Transverse colon (tissue), 4 donors: ENCODE measurements at regions not wholly inside any gene's neighbourhood (a gene's known extent, or its start where the extent isn't known, plus 50 kb on each side); places are given as distances from the start of the nearest gene placed in this dataset.

Source experiments
- DNase-seq: peaks from one replicate; pipeline ENCODE4 v3.0.0-alpha.2; 2019
- H3K27ac ChIP-seq, 4 donors: fragments of 200-600 bp; sonication (generic); 2 replicates each; pipeline ENCODE4 v1.5.1; 2016 to 2018; ENCODE audit warnings: inconsistent platforms in 4 of 4
- H3K27me3 ChIP-seq: fragments of 200-600 bp; sonication (generic); 2 replicates; pipeline ENCODE4 v1.5.1; 2017; ENCODE audit warnings: inconsistent platforms
- H3K36me3 ChIP-seq, 4 donors: fragments of 200-600 bp; sonication (generic); 2 replicates each; pipeline ENCODE4 v1.5.1; 2017 to 2019; ENCODE audit warnings: inconsistent platforms in 4 of 4
- H3K4me1 ChIP-seq, 4 donors: fragments of 200-600 bp; sonication (generic); 2 replicates each; pipeline ENCODE4 v1.5.1; 2017 to 2020; ENCODE audit warnings: inconsistent platforms in 4 of 4
- H3K4me3 ChIP-seq, 4 donors: fragments of 200-600 bp; sonication (generic); 1 replicate in 1 of 4; 2 replicates in 3 of 4; pipeline versions ENCODE4 v1.5.1 to v1.6.1; 2017 to 2019; ENCODE audit warnings: inconsistent platforms in 4 of 4
- H3K9me3 ChIP-seq, 2 donors: fragments of 200-600 bp; sonication (generic); 2 replicates each; pipeline ENCODE4 v1.5.1; 2017 to 2019; ENCODE audit warnings: inconsistent platforms in 2 of 2
- EP300 ChIP-seq: sonication (generic); formaldehyde crosslinking; IDR thresholded peaks from one replicate; pipeline ENCODE4 v1.6.1; 2017; ENCODE audit warnings: antibody characterized with exemption, low read depth
- POLR2A ChIP-seq: fragments of 450-650 bp; IDR thresholded peaks from one replicate; pipeline ENCODE4 v1.6.1; 2016; ENCODE audit warnings: antibody characterized with exemption, mild to moderate bottlenecking, moderate library complexity
- POLR2AphosphoS5 ChIP-seq, 3 donors: sonication (generic); formaldehyde crosslinking; IDR thresholded peaks; one replicate each; pipeline ENCODE4 v1.6.1; 2016; ENCODE audit warnings: antibody characterized with exemption in 3 of 3
- WGBS, 2 donors: methylation state at CpG; one replicate each; pipeline ENCODE4 v1.1.5; 2018; ENCODE audit warnings: low coverage in 1 of 2; 5-methylcytosine and 5-hydroxymethylcytosine counted together
- in situ Hi-C, 4 donors: fragments of 200-750 bp; cut with MboI; loops; one replicate each; pipeline versions ENCODE4 v1.15.0 to v1.15.1; 2017; ENCODE audit warnings: low sequenced_read_pairs in 3 of 4, low pct_ligation_motif_present in 1 of 4, low pct_unique_long_range_greater_than_20kb in 1 of 4
- intact Hi-C: fragments of 100-400 bp; cut with DNase I; formaldehyde crosslinking; loops from one replicate; pipeline ENCODE4 v1.15.1; 2023; ENCODE audit warnings: low total_unique reads
- TF ChIP-seq, protein P1 (sequence below), 5 experiments: fragments of 200-600 bp in 3 of 5; fragments of 450-650 bp in 2 of 5; sonication (generic) in 3 of 5; IDR thresholded peaks; 1 replicate in 2 of 5; 2 replicates in 3 of 5; pipeline ENCODE4 v1.5.1; 2016 to 2017; ENCODE audit warnings: antibody characterized with exemption in 5 of 5, inconsistent platforms in 3 of 5, mild to moderate bottlenecking in 2 of 5, moderate library complexity in 1 of 5

DNA sequence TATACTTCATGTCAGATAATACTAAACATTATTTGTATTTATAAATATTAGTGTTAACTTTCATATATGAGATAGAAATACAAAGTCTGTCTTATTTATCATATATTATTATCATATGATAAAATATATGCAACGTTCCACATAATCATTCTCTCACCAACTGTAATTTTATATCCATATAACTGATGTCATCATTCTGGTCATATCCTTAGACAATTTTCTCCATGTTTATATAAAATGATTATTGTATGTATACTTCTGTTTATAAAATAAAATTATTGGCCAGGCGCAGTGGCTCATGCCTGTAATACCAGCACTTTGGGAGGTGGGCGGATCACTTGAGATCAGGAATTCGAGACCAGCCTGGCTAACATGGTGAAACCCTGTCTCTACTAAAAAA lies 2007.1 kb downstream of the EFNA5 start:
- H3K27ac ChIP-seq = no peak overlapping the region
- no peaks in the 10 kb centered on the region for H3K9me3 ChIP-seq
- TF ChIP-seq, protein P1, sequence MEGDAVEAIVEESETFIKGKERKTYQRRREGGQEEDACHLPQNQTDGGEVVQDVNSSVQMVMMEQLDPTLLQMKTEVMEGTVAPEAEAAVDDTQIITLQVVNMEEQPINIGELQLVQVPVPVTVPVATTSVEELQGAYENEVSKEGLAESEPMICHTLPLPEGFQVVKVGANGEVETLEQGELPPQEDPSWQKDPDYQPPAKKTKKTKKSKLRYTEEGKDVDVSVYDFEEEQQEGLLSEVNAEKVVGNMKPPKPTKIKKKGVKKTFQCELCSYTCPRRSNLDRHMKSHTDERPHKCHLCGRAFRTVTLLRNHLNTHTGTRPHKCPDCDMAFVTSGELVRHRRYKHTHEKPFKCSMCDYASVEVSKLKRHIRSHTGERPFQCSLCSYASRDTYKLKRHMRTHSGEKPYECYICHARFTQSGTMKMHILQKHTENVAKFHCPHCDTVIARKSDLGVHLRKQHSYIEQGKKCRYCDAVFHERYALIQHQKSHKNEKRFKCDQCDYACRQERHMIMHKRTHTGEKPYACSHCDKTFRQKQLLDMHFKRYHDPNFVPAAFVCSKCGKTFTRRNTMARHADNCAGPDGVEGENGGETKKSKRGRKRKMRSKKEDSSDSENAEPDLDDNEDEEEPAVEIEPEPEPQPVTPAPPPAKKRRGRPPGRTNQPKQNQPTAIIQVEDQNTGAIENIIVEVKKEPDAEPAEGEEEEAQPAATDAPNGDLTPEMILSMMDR (IDR thresholded peaks at IDR 0.05) = no peak
- TF ChIP-seq POLR2A (no peak), EP300 (no peak), POLR2AphosphoS5 (IDR thresholded peaks at IDR 0.05) (no peak)
- in situ Hi-C loops = no loop called here
- H3K27me3 ChIP-seq = no peaks in the 10 kb centered on the region
- no peak overlapping the region for H3K4me3 ChIP-seq
- intact Hi-C loops = no loop called here
- H3K4me1 ChIP-seq = no peaks in the 10 kb centered on the region
- no peak for DNase-seq
- no peaks in the 10 kb centered on the region for H3K36me3 ChIP-seq
- WGBS, 2 donors = 75 to 78% methylated on average over 4 of the region's 4 CpGs

DNA sequence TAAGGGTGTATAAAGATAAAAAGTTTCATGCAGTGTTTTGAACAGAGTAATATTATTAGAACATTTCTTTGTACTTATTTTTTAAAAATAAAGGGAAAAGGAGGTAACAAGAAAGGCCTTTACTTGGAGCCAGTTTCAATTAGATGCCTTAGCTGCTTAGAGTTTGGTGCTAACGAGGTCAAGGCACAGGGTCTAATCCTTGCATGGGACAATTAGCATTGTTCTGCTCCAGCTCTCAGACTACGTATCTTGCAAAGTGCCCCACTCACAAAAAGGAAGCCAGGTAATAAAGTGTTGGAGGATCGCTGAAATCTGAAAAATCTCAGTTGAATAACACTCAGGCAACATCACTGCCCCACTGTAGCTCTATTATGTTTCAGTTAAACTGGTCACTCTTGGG lies 2011.3 kb downstream of the EFNA5 start:
- H3K36me3 ChIP-seq = no peaks in the 10 kb centered on the region
- TF ChIP-seq POLR2A (no peak), POLR2AphosphoS5 (IDR thresholded peaks at IDR 0.05) (no peak), EP300 (no peak)
- TF ChIP-seq, protein P1 (IDR thresholded peaks at IDR 0.05) = no peak
- no peak overlapping the region for H3K4me3 ChIP-seq
- no peak for DNase-seq
- no peak overlapping the region for H3K27ac ChIP-seq
- 55 to 79% methylated on average over 2 to 3 of the region's 3 CpGs for WGBS, 2 donors
- intact Hi-C loops = no loop called here
- no peaks in the 10 kb centered on the region for H3K4me1 ChIP-seq
- in situ Hi-C loops = no loop called here
- H3K9me3 ChIP-seq = no peaks in the 10 kb centered on the region
- H3K27me3 ChIP-seq = no peaks in the 10 kb centered on the region

DNA sequence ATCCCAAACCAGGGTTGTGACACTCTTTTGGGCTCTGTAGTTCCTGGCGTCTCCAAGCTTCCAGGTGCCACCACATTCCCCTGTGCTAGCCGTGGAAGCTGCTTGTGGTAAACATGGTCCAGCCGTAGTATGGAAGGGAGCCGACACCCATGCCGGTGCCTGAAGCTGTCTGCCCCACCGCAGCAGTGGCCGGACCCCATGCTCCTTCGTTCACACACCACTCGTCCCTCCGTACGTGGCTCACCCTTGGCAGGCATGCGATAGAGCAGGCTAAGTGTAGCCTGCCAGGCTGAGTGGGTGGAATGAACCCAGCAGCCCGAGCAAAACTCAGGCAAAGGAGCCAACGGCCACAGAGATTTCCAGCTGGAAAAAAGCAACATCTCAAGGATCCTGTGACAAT lies 2030.4 kb downstream of the EFNA5 start:
- Histone ChIP-seq H3K4me1 (no peaks in the 10 kb centered on the region), H3K9me3 (no peaks in the 10 kb centered on the region), H3K36me3 (no peaks in the 10 kb centered on the region), H3K4me3 (no peak overlapping the region), H3K27me3 (no peaks in the 10 kb centered on the region), H3K27ac (no peak overlapping the region)
- TF ChIP-seq, protein P1 (IDR thresholded peaks at IDR 0.05) = no peak
- TF ChIP-seq POLR2AphosphoS5 (IDR thresholded peaks at IDR 0.05) (no peak), POLR2A (no peak), EP300 (no peak)
- in situ Hi-C loops (no loop called here), intact Hi-C loops (no loop called here)
- DNase-seq = no peak
- WGBS, 2 donors = 60 to 88% methylated on average over 1 to 14 of the region's 14 CpGs

DNA sequence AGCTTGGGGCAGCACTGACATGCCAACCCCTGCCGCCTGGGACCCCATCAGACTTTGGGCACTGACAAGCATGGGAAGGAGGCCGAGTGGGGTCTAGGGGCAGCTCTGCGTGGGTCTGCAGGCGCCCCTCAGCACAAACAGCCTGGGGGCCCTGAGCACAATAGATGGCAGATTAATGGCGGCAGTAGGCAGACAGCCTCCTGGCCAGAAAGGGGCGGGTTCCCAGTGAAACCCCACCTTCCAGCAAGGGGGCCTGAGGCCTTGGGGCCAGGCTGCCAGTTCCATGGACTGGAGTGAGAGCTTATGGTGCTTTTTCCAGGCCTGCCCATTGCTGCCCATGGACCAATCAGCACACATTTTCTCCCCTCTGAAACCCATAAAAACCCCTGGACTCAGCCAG lies 2031.2 kb downstream of the EFNA5 start:
- WGBS, 2 donors = 76% methylated on average over 5 of the region's 6 CpGs; no CpG with 5 or more reads in 1 of the 2 donors

More for the DNA sequence above, 2031.2 kb downstream of the EFNA5 start:
- intact Hi-C loops (no loop called here), in situ Hi-C loops (no loop called here)
- TF ChIP-seq, protein P1 (IDR thresholded peaks at IDR 0.05) = no peak
- TF ChIP-seq POLR2AphosphoS5 (IDR thresholded peaks at IDR 0.05) (no peak), EP300 (no peak)
- H3K4me3 ChIP-seq = no peak overlapping the region
- no peaks in the 10 kb centered on the region for H3K9me3 ChIP-seq
- DNase-seq = no peak
- no peaks in the 10 kb centered on the region for H3K36me3 ChIP-seq
- no peak overlapping the region for H3K27ac ChIP-seq
- H3K27me3 ChIP-seq = no peaks in the 10 kb centered on the region
- H3K4me1 ChIP-seq = no peaks in the 10 kb centered on the region
